ENCODE measurements at regions not wholly inside any gene's neighbourhood (a gene's known extent, or its start where the extent isn't known, plus 50 kb on each side); places are given as distances from the start of the nearest gene placed in this dataset.

- no peak overlapping the region for H3K27ac ChIP-seq (ENCODE audit: low read depth in 2 of 2, low read length in 2 of 2)
- no peaks in the 10 kb centered on the region for H3K27me3 ChIP-seq (ENCODE audit: control insufficient read depth in 2 of 2, insufficient read depth in 2 of 2, low read length in 2 of 2)
- H3K4me1 ChIP-seq (ENCODE audit: control insufficient read depth in 2 of 2, insufficient read depth in 2 of 2, low read length in 2 of 2), result no peaks in the 10 kb centered on the region
- no peaks in the 10 kb centered on the region for H3K36me3 ChIP-seq (ENCODE audit: control insufficient read depth in 2 of 2, insufficient read depth in 2 of 2, low read length in 2 of 2)
- H3K9ac ChIP-seq (ENCODE audit: low read depth in 1 of 2, low read length in 2 of 2), result no peak overlapping the region
- no peaks in the 10 kb centered on the region for H3K9me3 ChIP-seq (ENCODE audit: control insufficient read depth in 2 of 2, low read length in 2 of 2)
- H3K4me3 ChIP-seq (ENCODE audit: low read length in 2 of 2), result no peak overlapping the region
Observed at GRCh38 chr3:65033576-65033975, 345.8 kb upstream of the ADAMTS9 start.

- Histone ChIP-seq H3K4me1 (ENCODE audit: control insufficient read depth in 2 of 2, insufficient read depth in 2 of 2, low read length in 2 of 2) (no peaks in the 10 kb centered on the region), H3K4me3 (ENCODE audit: low read length in 2 of 2) (no peak overlapping the region), H3K27me3 (ENCODE audit: control insufficient read depth in 2 of 2, insufficient read depth in 2 of 2, low read length in 2 of 2) (no peaks in the 10 kb centered on the region), H3K9ac (ENCODE audit: low read depth in 1 of 2, low read length in 2 of 2) (no peak overlapping the region), H3K27ac (ENCODE audit: low read depth in 2 of 2, low read length in 2 of 2) (no peak overlapping the region), H3K36me3 (ENCODE audit: control insufficient read depth in 2 of 2, insufficient read depth in 2 of 2, low read length in 2 of 2) (no peaks in the 10 kb centered on the region), H3K9me3 (ENCODE audit: control insufficient read depth in 2 of 2, low read length in 2 of 2) (no peaks in the 10 kb centered on the region)
Observed at GRCh38 chr3:65030847-65031463, 343.2 kb upstream of the ADAMTS9 start.

GRCh38 chr3:65030014-65030627 is 342.3 kb upstream of the ADAMTS9 start:
- H3K27me3 ChIP-seq (ENCODE audit: control insufficient read depth in 2 of 2, insufficient read depth in 2 of 2, low read length in 2 of 2), result no peaks in the 10 kb centered on the region
- no peaks in the 10 kb centered on the region for H3K9me3 ChIP-seq (ENCODE audit: control insufficient read depth in 2 of 2, low read length in 2 of 2)
- H3K36me3 ChIP-seq (ENCODE audit: control insufficient read depth in 2 of 2, insufficient read depth in 2 of 2, low read length in 2 of 2), result no peaks in the 10 kb centered on the region
- no peak overlapping the region for H3K4me3 ChIP-seq (ENCODE audit: low read length in 2 of 2)
- H3K9ac ChIP-seq (ENCODE audit: low read depth in 1 of 2, low read length in 2 of 2), result no peak overlapping the region
- H3K27ac ChIP-seq (ENCODE audit: low read depth in 2 of 2, low read length in 2 of 2), result no peak overlapping the region
- no peaks in the 10 kb centered on the region for H3K4me1 ChIP-seq (ENCODE audit: control insufficient read depth in 2 of 2, insufficient read depth in 2 of 2, low read length in 2 of 2)

DNA sequence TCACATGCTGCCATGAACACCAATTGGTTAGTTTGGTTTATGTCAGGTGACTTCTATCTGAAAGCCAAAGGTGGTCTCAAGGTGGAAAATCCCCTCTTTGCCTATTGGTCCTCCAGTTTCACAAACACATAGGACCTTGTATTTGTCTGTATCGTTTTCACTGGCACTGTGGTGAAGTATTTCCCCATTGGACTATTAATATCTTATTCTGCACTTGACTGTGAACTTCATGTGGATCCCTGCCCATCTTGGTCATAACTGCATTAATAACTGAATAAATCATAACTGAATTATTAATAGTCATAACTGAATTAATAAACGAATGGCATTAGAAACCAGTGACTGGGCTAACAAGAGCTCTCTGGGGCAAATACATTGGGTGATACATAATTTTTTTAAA is 341.3 kb upstream of the ADAMTS9 start:
- Histone ChIP-seq H3K27me3 (ENCODE audit: control insufficient read depth in 2 of 2, insufficient read depth in 2 of 2, low read length in 2 of 2) (no peaks in the 10 kb centered on the region), H3K4me1 (ENCODE audit: control insufficient read depth in 2 of 2, insufficient read depth in 2 of 2, low read length in 2 of 2) (no peaks in the 10 kb centered on the region), H3K36me3 (ENCODE audit: control insufficient read depth in 2 of 2, insufficient read depth in 2 of 2, low read length in 2 of 2) (no peaks in the 10 kb centered on the region), H3K9me3 (ENCODE audit: control insufficient read depth in 2 of 2, low read length in 2 of 2) (no peaks in the 10 kb centered on the region), H3K27ac (ENCODE audit: low read depth in 2 of 2, low read length in 2 of 2) (no peak overlapping the region), H3K9ac (ENCODE audit: low read depth in 1 of 2, low read length in 2 of 2) (no peak overlapping the region), H3K4me3 (ENCODE audit: low read length in 2 of 2) (no peak overlapping the region)

DNA sequence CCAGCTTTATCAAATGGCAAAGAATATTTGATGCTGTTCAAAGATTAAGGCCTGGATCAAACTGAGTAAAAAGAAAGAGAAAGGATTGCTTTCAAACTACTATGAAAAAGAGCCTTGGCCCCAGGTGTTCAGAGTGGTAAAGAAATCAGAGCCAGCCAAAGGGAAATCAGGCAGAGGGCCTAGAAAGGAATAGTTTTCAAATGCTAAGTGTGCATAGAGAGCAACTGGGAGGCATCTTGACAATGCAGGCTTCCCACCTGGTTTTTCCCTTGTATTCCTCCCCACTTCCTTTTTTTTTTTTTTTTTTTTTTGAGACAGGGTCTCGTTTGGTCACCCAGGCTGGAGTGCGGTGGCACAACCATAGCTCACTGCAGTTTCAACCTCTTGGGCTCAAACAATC is 340.2 kb upstream of the ADAMTS9 start:
- Histone ChIP-seq H3K27me3 (ENCODE audit: control insufficient read depth in 2 of 2, insufficient read depth in 2 of 2, low read length in 2 of 2) (no peaks in the 10 kb centered on the region), H3K27ac (ENCODE audit: low read depth in 2 of 2, low read length in 2 of 2) (no peak overlapping the region), H3K36me3 (ENCODE audit: control insufficient read depth in 2 of 2, insufficient read depth in 2 of 2, low read length in 2 of 2) (no peaks in the 10 kb centered on the region), H3K4me1 (ENCODE audit: control insufficient read depth in 2 of 2, insufficient read depth in 2 of 2, low read length in 2 of 2) (no peaks in the 10 kb centered on the region), H3K4me3 (ENCODE audit: low read length in 2 of 2) (no peak overlapping the region), H3K9ac (ENCODE audit: low read depth in 1 of 2, low read length in 2 of 2) (no peak overlapping the region), H3K9me3 (ENCODE audit: control insufficient read depth in 2 of 2, low read length in 2 of 2) (no peaks in the 10 kb centered on the region)

GRCh38 chr3:65027335-65027734 is 339.5 kb upstream of the ADAMTS9 start:
- Histone ChIP-seq H3K27me3 (ENCODE audit: control insufficient read depth in 2 of 2, insufficient read depth in 2 of 2, low read length in 2 of 2) (no peaks in the 10 kb centered on the region), H3K4me1 (ENCODE audit: control insufficient read depth in 2 of 2, insufficient read depth in 2 of 2, low read length in 2 of 2) (no peaks in the 10 kb centered on the region), H3K4me3 (ENCODE audit: low read length in 2 of 2) (no peak overlapping the region), H3K36me3 (ENCODE audit: control insufficient read depth in 2 of 2, insufficient read depth in 2 of 2, low read length in 2 of 2) (no peaks in the 10 kb centered on the region), H3K9ac (ENCODE audit: low read depth in 1 of 2, low read length in 2 of 2) (no peak overlapping the region), H3K27ac (ENCODE audit: low read depth in 2 of 2, low read length in 2 of 2) (no peak overlapping the region), H3K9me3 (ENCODE audit: control insufficient read depth in 2 of 2, low read length in 2 of 2) (no peaks in the 10 kb centered on the region)

GRCh38 chr3:65026151-65026550 is 338.4 kb upstream of the ADAMTS9 start:
- no peaks in the 10 kb centered on the region for H3K27me3 ChIP-seq (ENCODE audit: control insufficient read depth in 2 of 2, insufficient read depth in 2 of 2, low read length in 2 of 2)
- no peak overlapping the region for H3K27ac ChIP-seq (ENCODE audit: low read depth in 2 of 2, low read length in 2 of 2)
- no peaks in the 10 kb centered on the region for H3K36me3 ChIP-seq (ENCODE audit: control insufficient read depth in 2 of 2, insufficient read depth in 2 of 2, low read length in 2 of 2)
- H3K9me3 ChIP-seq (ENCODE audit: control insufficient read depth in 2 of 2, low read length in 2 of 2), result no peaks in the 10 kb centered on the region
- H3K4me3 ChIP-seq (ENCODE audit: low read length in 2 of 2), result no peak overlapping the region
- no peaks in the 10 kb centered on the region for H3K4me1 ChIP-seq (ENCODE audit: control insufficient read depth in 2 of 2, insufficient read depth in 2 of 2, low read length in 2 of 2)
- no peak overlapping the region for H3K9ac ChIP-seq (ENCODE audit: low read depth in 1 of 2, low read length in 2 of 2)

GRCh38 chr3:65024148-65024547 is 336.3 kb upstream of the ADAMTS9 start:
- Histone ChIP-seq H3K27me3 (ENCODE audit: control insufficient read depth in 2 of 2, insufficient read depth in 2 of 2, low read length in 2 of 2) (no peaks in the 10 kb centered on the region), H3K9ac (ENCODE audit: low read depth in 1 of 2, low read length in 2 of 2) (no peak overlapping the region), H3K9me3 (ENCODE audit: control insufficient read depth in 2 of 2, low read length in 2 of 2) (no peaks in the 10 kb centered on the region), H3K4me1 (ENCODE audit: control insufficient read depth in 2 of 2, insufficient read depth in 2 of 2, low read length in 2 of 2) (no peaks in the 10 kb centered on the region), H3K36me3 (ENCODE audit: control insufficient read depth in 2 of 2, insufficient read depth in 2 of 2, low read length in 2 of 2) (no peaks in the 10 kb centered on the region), H3K4me3 (ENCODE audit: low read length in 2 of 2) (no peak overlapping the region), H3K27ac (ENCODE audit: low read depth in 2 of 2, low read length in 2 of 2) (no peak overlapping the region)

GRCh38 chr3:65020281-65021160 is 332.7 kb upstream of the ADAMTS9 start:
- no peak overlapping the region for H3K4me3 ChIP-seq (ENCODE audit: low read length in 2 of 2)
- H3K36me3 ChIP-seq (ENCODE audit: control insufficient read depth in 2 of 2, insufficient read depth in 2 of 2, low read length in 2 of 2), result no peaks in the 10 kb centered on the region
- H3K27ac ChIP-seq (ENCODE audit: low read depth in 2 of 2, low read length in 2 of 2), result no peak overlapping the region
- no peaks in the 10 kb centered on the region for H3K4me1 ChIP-seq (ENCODE audit: control insufficient read depth in 2 of 2, insufficient read depth in 2 of 2, low read length in 2 of 2)
- H3K9ac ChIP-seq (ENCODE audit: low read depth in 1 of 2, low read length in 2 of 2), result no peak overlapping the region
- H3K27me3 ChIP-seq (ENCODE audit: control insufficient read depth in 2 of 2, insufficient read depth in 2 of 2, low read length in 2 of 2), result no peaks in the 10 kb centered on the region
- no peaks in the 10 kb centered on the region for H3K9me3 ChIP-seq (ENCODE audit: control insufficient read depth in 2 of 2, low read length in 2 of 2)

- Histone ChIP-seq H3K27ac (ENCODE audit: low read depth in 2 of 2, low read length in 2 of 2) (no peak overlapping the region), H3K9ac (ENCODE audit: low read depth in 1 of 2, low read length in 2 of 2) (no peak overlapping the region), H3K4me1 (ENCODE audit: control insufficient read depth in 2 of 2, insufficient read depth in 2 of 2, low read length in 2 of 2) (no peaks in the 10 kb centered on the region), H3K27me3 (ENCODE audit: control insufficient read depth in 2 of 2, insufficient read depth in 2 of 2, low read length in 2 of 2) (no peaks in the 10 kb centered on the region), H3K36me3 (ENCODE audit: control insufficient read depth in 2 of 2, insufficient read depth in 2 of 2, low read length in 2 of 2) (no peaks in the 10 kb centered on the region), H3K4me3 (ENCODE audit: low read length in 2 of 2) (no peak overlapping the region), H3K9me3 (ENCODE audit: control insufficient read depth in 2 of 2, low read length in 2 of 2) (no peaks in the 10 kb centered on the region)
Observed at GRCh38 chr3:65019443-65020055, 331.7 kb upstream of the ADAMTS9 start.
